ENCODE measurements at regions not wholly inside any gene's neighbourhood (a gene's known extent, or its start where the extent isn't known, plus 50 kb on each side); places are given as distances from the start of the nearest gene placed in this dataset.

GRCh38 chr2:226306969-226307368 is 492.7 kb downstream of the IRS1 start:
- Histone ChIP-seq H3K27me3 (replicated peaks; ENCODE audit: insufficient read depth, low read depth, low read length, poor library complexity) (no peaks in the 10 kb centered on the region), H3K4me1 (ENCODE audit: insufficient read depth, low read length, poor library complexity, severe bottlenecking) (no peaks in the 10 kb centered on the region), H3K27ac (ENCODE audit: low read depth, low read length, poor library complexity, severe bottlenecking) (no peak overlapping the region), H3K36me3 (ENCODE audit: insufficient read depth, low read length, poor library complexity, severe bottlenecking) (no peaks in the 10 kb centered on the region), H3K9me3 (ENCODE audit: low read depth, low read length, poor library complexity, severe bottlenecking) (no peaks in the 10 kb centered on the region), H3K4me3 (ENCODE audit: low read depth, low read length, poor library complexity, severe bottlenecking) (no peak overlapping the region)
- ChIA-PET POLR2A (ENCODE audit: low non-redundant PET) (no interaction called here), CTCF (no interaction called here)
- BruUV-seq (replicated peaks): no TSS peak
- TF ChIP-seq CTCF (conservative IDR thresholded peaks at IDR 0.05; ENCODE audit: low read depth, low read length) (no peak), EZH2 (IDR thresholded peaks at IDR 0.05; ENCODE audit: borderline replicate concordance, low read depth, low read length, poor library complexity, severe bottlenecking) (no peak)
- DNase-seq (ENCODE audit: low spot score): no peak
- intact Hi-C loops (cut with micrococcal nuclease; ENCODE audit: unreplicated experiment): no loop called here

DNA sequence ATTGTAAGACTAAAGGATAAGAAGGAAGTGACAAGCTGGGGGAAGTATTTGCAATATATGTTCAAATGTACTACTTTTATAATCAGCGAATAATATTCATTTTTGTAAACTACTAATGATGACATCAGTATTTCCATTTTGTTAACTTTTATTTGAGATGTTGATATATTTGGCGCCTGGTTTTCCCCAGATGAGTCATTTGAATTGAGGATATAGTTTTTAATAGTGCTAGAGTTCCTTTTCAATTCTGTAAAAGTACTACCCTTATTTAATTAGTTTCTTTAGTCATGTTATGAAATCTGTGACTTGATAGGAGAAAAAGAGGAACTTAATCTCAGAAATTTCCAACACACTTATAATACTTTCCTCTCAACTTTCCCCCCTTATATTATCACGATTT is 495.3 kb downstream of the IRS1 start:
- Histone ChIP-seq H3K9me3 (ENCODE audit: low read depth, low read length, poor library complexity, severe bottlenecking) (no peaks in the 10 kb centered on the region), H3K4me1 (ENCODE audit: insufficient read depth, low read length, poor library complexity, severe bottlenecking) (no peaks in the 10 kb centered on the region), H3K27me3 (replicated peaks; ENCODE audit: insufficient read depth, low read depth, low read length, poor library complexity) (no peaks in the 10 kb centered on the region), H3K4me3 (ENCODE audit: low read depth, low read length, poor library complexity, severe bottlenecking) (no peak overlapping the region), H3K36me3 (ENCODE audit: insufficient read depth, low read length, poor library complexity, severe bottlenecking) (no peaks in the 10 kb centered on the region), H3K27ac (ENCODE audit: low read depth, low read length, poor library complexity, severe bottlenecking) (no peak overlapping the region)
- POLR2A ChIA-PET (ENCODE audit: low non-redundant PET): no interaction called here
- BruUV-seq (replicated peaks): no TSS peak
- TF ChIP-seq EZH2 (IDR thresholded peaks at IDR 0.05; ENCODE audit: borderline replicate concordance, low read depth, low read length, poor library complexity, severe bottlenecking) (no peak), CTCF (conservative IDR thresholded peaks at IDR 0.05; ENCODE audit: low read depth, low read length) (no peak)
- no peak for DNase-seq (ENCODE audit: low spot score)
- intact Hi-C loops (cut with micrococcal nuclease; ENCODE audit: unreplicated experiment): no loop called here
- CTCF ChIA-PET: no interaction called here

GRCh38 chr2:226303707-226304106 is 495.9 kb downstream of the IRS1 start:
- no peak for TF ChIP-seq CTCF (conservative IDR thresholded peaks at IDR 0.05; ENCODE audit: low read depth, low read length)
- TF ChIP-seq EZH2 (IDR thresholded peaks at IDR 0.05; ENCODE audit: borderline replicate concordance, low read depth, low read length, poor library complexity, severe bottlenecking): no peak
- intact Hi-C loops (cut with micrococcal nuclease; ENCODE audit: unreplicated experiment): no loop called here
- Histone ChIP-seq H3K27me3 (replicated peaks; ENCODE audit: insufficient read depth, low read depth, low read length, poor library complexity) (no peaks in the 10 kb centered on the region), H3K27ac (ENCODE audit: low read depth, low read length, poor library complexity, severe bottlenecking) (no peak overlapping the region), H3K4me1 (ENCODE audit: insufficient read depth, low read length, poor library complexity, severe bottlenecking) (no peaks in the 10 kb centered on the region), H3K9me3 (ENCODE audit: low read depth, low read length, poor library complexity, severe bottlenecking) (no peaks in the 10 kb centered on the region), H3K4me3 (ENCODE audit: low read depth, low read length, poor library complexity, severe bottlenecking) (no peak overlapping the region), H3K36me3 (ENCODE audit: insufficient read depth, low read length, poor library complexity, severe bottlenecking) (no peaks in the 10 kb centered on the region)
- CTCF ChIA-PET: no interaction called here
- POLR2A ChIA-PET (ENCODE audit: low non-redundant PET): no interaction called here
- no TSS peak for BruUV-seq (replicated peaks)
- DNase-seq (ENCODE audit: low spot score): no peak

All from A673 (cell line).